ENCODE measurements at regions not wholly inside any gene's neighbourhood (a gene's known extent, or its start where the extent isn't known, plus 50 kb on each side); places are given as distances from the start of the nearest gene placed in this dataset.

GRCh38 chr10:34931216-34931615, 116.1 kb upstream of the PARD3 start:
- Histone ChIP-seq H2AFZ (ENCODE audit: low read depth, low read length) (no peak overlapping the region), H3K27me3 (ENCODE audit: insufficient read depth, low read length) (no peaks in the 10 kb centered on the region), H3K4me3 (ENCODE audit: low read length) (no peak overlapping the region), H3K9me3 (ENCODE audit: low read length) (no peaks in the 10 kb centered on the region), H3K4me1 (ENCODE audit: insufficient read depth, low read length) (no peaks in the 10 kb centered on the region), H3K36me3 (ENCODE audit: insufficient read depth, low read length) (no peaks in the 10 kb centered on the region)

GRCh38 chr10:34922138-34922537, 107.0 kb upstream of the PARD3 start:
- Histone ChIP-seq H3K4me3 (ENCODE audit: low read length) (no peak overlapping the region), H3K27me3 (ENCODE audit: insufficient read depth, low read length) (no peaks in the 10 kb centered on the region), H3K4me1 (ENCODE audit: insufficient read depth, low read length) (peaks cover 19% of the 10 kb centered on the region), H3K36me3 (ENCODE audit: insufficient read depth, low read length) (no peaks in the 10 kb centered on the region), H2AFZ (ENCODE audit: low read depth, low read length) (no peak overlapping the region), H3K9me3 (ENCODE audit: low read length) (peaks cover 4% of the 10 kb centered on the region)

GRCh38 chr10:34920578-34920977, 105.5 kb upstream of the PARD3 start:
- peaks cover 4% of the 10 kb centered on the region for H3K9me3 ChIP-seq (ENCODE audit: low read length)
- peaks cover 19% of the 10 kb centered on the region for H3K4me1 ChIP-seq (ENCODE audit: insufficient read depth, low read length)
- H3K4me3 ChIP-seq (ENCODE audit: low read length): no peak overlapping the region
- H3K27me3 ChIP-seq (ENCODE audit: insufficient read depth, low read length): no peaks in the 10 kb centered on the region
- H3K36me3 ChIP-seq (ENCODE audit: insufficient read depth, low read length): no peaks in the 10 kb centered on the region
- H2AFZ ChIP-seq (ENCODE audit: low read depth, low read length): no peak overlapping the region

- H3K36me3 ChIP-seq (ENCODE audit: insufficient read depth, low read length): no peaks in the 10 kb centered on the region
- H3K4me3 ChIP-seq (ENCODE audit: low read length): peak overlapping the region; percentile 26
- no peaks in the 10 kb centered on the region for H3K9me3 ChIP-seq (ENCODE audit: low read length)
- no peak overlapping the region for H2AFZ ChIP-seq (ENCODE audit: low read depth, low read length)
- H3K27me3 ChIP-seq (ENCODE audit: insufficient read depth, low read length): no peaks in the 10 kb centered on the region
- peaks cover 19% of the 10 kb centered on the region for H3K4me1 ChIP-seq (ENCODE audit: insufficient read depth, low read length)
Measured at GRCh38 chr10:34918776-34919315, 103.8 kb upstream of the PARD3 start.

GRCh38 chr10:34918060-34918775, 103.1 kb upstream of the PARD3 start:
- no peaks in the 10 kb centered on the region for H3K9me3 ChIP-seq (ENCODE audit: low read length)
- peaks cover 19% of the 10 kb centered on the region for H3K4me1 ChIP-seq (ENCODE audit: insufficient read depth, low read length)
- peak overlapping the region; percentile 26 for H3K4me3 ChIP-seq (ENCODE audit: low read length)
- H3K27me3 ChIP-seq (ENCODE audit: insufficient read depth, low read length): no peaks in the 10 kb centered on the region
- H2AFZ ChIP-seq (ENCODE audit: low read depth, low read length): no peak overlapping the region
- no peaks in the 10 kb centered on the region for H3K36me3 ChIP-seq (ENCODE audit: insufficient read depth, low read length)

- Histone ChIP-seq H2AFZ (ENCODE audit: low read depth, low read length) (no peak overlapping the region), H3K36me3 (ENCODE audit: insufficient read depth, low read length) (no peaks in the 10 kb centered on the region), H3K4me3 (ENCODE audit: low read length) (no peak overlapping the region), H3K27me3 (ENCODE audit: insufficient read depth, low read length) (no peaks in the 10 kb centered on the region), H3K4me1 (ENCODE audit: insufficient read depth, low read length) (peaks cover 19% of the 10 kb centered on the region), H3K9me3 (ENCODE audit: low read length) (no peaks in the 10 kb centered on the region)
Measured at GRCh38 chr10:34916314-34916713, 101.2 kb upstream of the PARD3 start.

GRCh38 chr10:34912771-34913170, 97.7 kb upstream of the PARD3 start:
- H3K9me3 ChIP-seq (ENCODE audit: low read length): no peaks in the 10 kb centered on the region
- no peaks in the 10 kb centered on the region for H3K36me3 ChIP-seq (ENCODE audit: insufficient read depth, low read length)
- no peaks in the 10 kb centered on the region for H3K4me1 ChIP-seq (ENCODE audit: insufficient read depth, low read length)
- H3K27me3 ChIP-seq (ENCODE audit: insufficient read depth, low read length): no peaks in the 10 kb centered on the region
- H3K4me3 ChIP-seq (ENCODE audit: low read length): no peak overlapping the region
- H2AFZ ChIP-seq (ENCODE audit: low read depth, low read length): no peak overlapping the region

GRCh38 chr10:34911661-34912205, 96.6 kb upstream of the PARD3 start:
- H3K4me1 ChIP-seq (ENCODE audit: insufficient read depth, low read length): no peaks in the 10 kb centered on the region

GRCh38 chr10:34908481-34908880, 93.4 kb upstream of the PARD3 start:
- H3K9me3 ChIP-seq (ENCODE audit: low read length): no peaks in the 10 kb centered on the region
- no peak overlapping the region for H2AFZ ChIP-seq (ENCODE audit: low read depth, low read length)
- no peaks in the 10 kb centered on the region for H3K27me3 ChIP-seq (ENCODE audit: insufficient read depth, low read length)
- peaks cover 9% of the 10 kb centered on the region for H3K4me1 ChIP-seq (ENCODE audit: insufficient read depth, low read length)
- no peak overlapping the region for H3K4me3 ChIP-seq (ENCODE audit: low read length)
- no peaks in the 10 kb centered on the region for H3K36me3 ChIP-seq (ENCODE audit: insufficient read depth, low read length)

More at GRCh38 chr10:34911661-34912205, 96.6 kb upstream of the PARD3 start:
- no peaks in the 10 kb centered on the region for H3K9me3 ChIP-seq (ENCODE audit: low read length)
- H3K27me3 ChIP-seq (ENCODE audit: insufficient read depth, low read length): no peaks in the 10 kb centered on the region
- H3K36me3 ChIP-seq (ENCODE audit: insufficient read depth, low read length): no peaks in the 10 kb centered on the region
- H2AFZ ChIP-seq (ENCODE audit: low read depth, low read length): no peak overlapping the region
- H3K4me3 ChIP-seq (ENCODE audit: low read length): no peak overlapping the region

- Histone ChIP-seq H3K9me3 (ENCODE audit: low read length) (no peaks in the 10 kb centered on the region), H3K4me1 (ENCODE audit: insufficient read depth, low read length) (peaks cover 9% of the 10 kb centered on the region), H2AFZ (ENCODE audit: low read depth, low read length) (no peak overlapping the region), H3K36me3 (ENCODE audit: insufficient read depth, low read length) (no peaks in the 10 kb centered on the region), H3K4me3 (ENCODE audit: low read length) (no peak overlapping the region), H3K27me3 (ENCODE audit: insufficient read depth, low read length) (no peaks in the 10 kb centered on the region)
Measured at GRCh38 chr10:34907743-34908430, 92.8 kb upstream of the PARD3 start.

GRCh38 chr10:34906067-34906965, 91.2 kb upstream of the PARD3 start:
- no peaks in the 10 kb centered on the region for H3K9me3 ChIP-seq (ENCODE audit: low read length)
- H3K4me3 ChIP-seq (ENCODE audit: low read length): no peak overlapping the region

GRCh38 chr10:34905200-34905927, 90.3 kb upstream of the PARD3 start:
- H3K36me3 ChIP-seq (ENCODE audit: insufficient read depth, low read length): no peaks in the 10 kb centered on the region
- H3K27me3 ChIP-seq (ENCODE audit: insufficient read depth, low read length): no peaks in the 10 kb centered on the region
- H3K4me1 ChIP-seq (ENCODE audit: insufficient read depth, low read length): peaks cover 9% of the 10 kb centered on the region
- H3K9me3 ChIP-seq (ENCODE audit: low read length): no peaks in the 10 kb centered on the region
- H3K4me3 ChIP-seq (ENCODE audit: low read length): no peak overlapping the region
- peak overlapping the region; percentile 37 for H2AFZ ChIP-seq (ENCODE audit: low read depth, low read length)

More at GRCh38 chr10:34906067-34906965, 91.2 kb upstream of the PARD3 start:
- no peaks in the 10 kb centered on the region for H3K36me3 ChIP-seq (ENCODE audit: insufficient read depth, low read length)
- H3K4me1 ChIP-seq (ENCODE audit: insufficient read depth, low read length): peaks cover 9% of the 10 kb centered on the region
- peak overlapping the region; percentile 37 for H2AFZ ChIP-seq (ENCODE audit: low read depth, low read length)
- no peaks in the 10 kb centered on the region for H3K27me3 ChIP-seq (ENCODE audit: insufficient read depth, low read length)
